ENCODE measurements at regions not wholly inside any gene's neighbourhood (a gene's known extent, or its start where the extent isn't known, plus 50 kb on each side); places are given as distances from the start of the nearest gene placed in this dataset.

GRCh38 chr6:139628270-139628669 lies 253.8 kb upstream of the CITED2 start:
- TF ChIP-seq TAF1 (IDR thresholded peaks at IDR 0.05; ENCODE audit: low read depth) (no peak), SMC3 (conservative IDR thresholded peaks at IDR 0.05; ENCODE audit: poor library complexity) (no peak), CTCF (IDR thresholded peaks at IDR 0.05; ENCODE audit: poor library complexity, severe bottlenecking) (no peak), EZH2 (IDR thresholded peaks at IDR 0.05; ENCODE audit: borderline replicate concordance, insufficient read depth, low read length, poor library complexity, severe bottlenecking) (no peak), POLR2AphosphoS5 (IDR thresholded peaks at IDR 0.05) (no peak)

Data from neural cell (in vitro differentiated cells).